Smooth muscle cell (in vitro differentiated cells): ENCODE measurements at regions not wholly inside any gene's neighbourhood (a gene's known extent, or its start where the extent isn't known, plus 50 kb on each side); places are given as distances from the start of the nearest gene placed in this dataset.

Experiments used
- DNase-seq: peaks from one replicate; lab custom pipeline; 2025; ENCODE audit not compliant: unreplicated experiment; lab: John Stamatoyannopoulos, UW
- H2AFZ ChIP-seq: fragments of 200-600 bp; sonication (generic); 2 replicates; pipeline ENCODE4 v1.6.0; 2016; ENCODE audit warnings: antibody characterized with exemption, low read depth, mild to moderate bottlenecking
- H3F3A ChIP-seq: fragments of 200-600 bp; sonication (generic); 2 replicates; pipeline ENCODE4 v1.6.0; 2017; ENCODE audit warnings: antibody characterized with exemption, low read depth
- H3K27ac ChIP-seq: fragments of 200-600 bp; sonication (generic); 2 replicates; pipeline ENCODE4 v1.5.1; 2016; ENCODE audit warnings: low read depth, mild to moderate bottlenecking
- H3K27me3 ChIP-seq: fragments of 200-600 bp; sonication (generic); 2 replicates; pipeline ENCODE4 v1.6.1; 2016; ENCODE audit warnings: low read depth, mild to moderate bottlenecking
- H3K36me3 ChIP-seq: fragments of 200-600 bp; sonication (generic); 2 replicates; pipeline ENCODE4 v1.5.1; 2016; ENCODE audit warnings: low read depth
- H3K4me1 ChIP-seq: fragments of 200-600 bp; sonication (generic); 2 replicates; pipeline ENCODE4 v1.5.1; 2016; ENCODE audit warnings: low read depth
- H3K4me2 ChIP-seq: fragments of 200-600 bp; sonication (generic); 2 replicates; pipeline ENCODE4 v1.6.0; 2016; ENCODE audit warnings: mild to moderate bottlenecking
- H3K4me3 ChIP-seq: fragments of 200-600 bp; sonication (generic); 2 replicates; pipeline ENCODE4 v1.5.1; 2016; ENCODE audit warnings: mild to moderate bottlenecking
- H3K79me2 ChIP-seq: fragments of 200-600 bp; sonication (generic); 2 replicates; pipeline ENCODE4 v1.6.0; 2016; ENCODE audit warnings: low read depth, mild to moderate bottlenecking
- H3K9ac ChIP-seq: fragments of 200-600 bp; sonication (generic); 2 replicates; pipeline ENCODE4 v1.6.0; 2016; ENCODE audit warnings: low read depth
- H3K9me3 ChIP-seq: fragments of 200-600 bp; sonication (generic); replicated peaks from 2 replicates; pipeline ENCODE4 v1.5.1; 2016; ENCODE audit warnings: low read depth
- H4K20me1 ChIP-seq: fragments of 200-600 bp; sonication (generic); 2 replicates; pipeline ENCODE4 v1.6.0; 2016; ENCODE audit warnings: low read depth
- WGBS: methylation state at CpG from one replicate; pipeline ENCODE4 v1.1.7; 2016; ENCODE audit warnings: low lambda C conversion rate; 5-methylcytosine and 5-hydroxymethylcytosine counted together
- TF ChIP-seq, protein P1 (sequence below): fragments of 200-600 bp; sonication (generic); IDR thresholded peaks from 2 replicates; pipeline ENCODE4 v1.5.1; 2017; ENCODE audit warnings: borderline replicate concordance, mild to moderate bottlenecking, antibody characterized with exemption; ENCODE audit not compliant: insufficient read depth, poor library complexity, severe bottlenecking

DNA sequence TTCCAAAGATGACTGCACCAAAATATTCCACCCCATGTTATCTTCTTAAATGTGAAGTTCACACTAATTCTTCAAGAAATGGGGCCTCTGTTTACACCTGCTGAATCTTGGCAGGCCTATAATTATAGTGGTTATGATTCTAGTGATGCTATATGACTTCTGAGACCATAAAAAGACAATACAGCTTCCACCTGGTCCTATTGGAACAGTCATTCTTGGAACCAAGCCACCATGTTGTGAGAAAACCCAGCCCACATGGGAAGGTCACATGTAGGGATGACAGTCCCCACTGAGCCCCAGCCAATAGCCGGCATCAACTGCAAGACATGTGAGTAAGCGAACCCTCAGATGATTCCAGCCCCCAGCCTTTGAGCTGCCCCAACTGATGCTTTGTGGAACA is 587.5 kb downstream of the MID1IP1 start:
- Histone ChIP-seq H3K9me3 (no peaks in the 10 kb centered on the region), H3K4me2 (no peak overlapping the region), H3K27ac (no peak overlapping the region), H3K27me3 (no peaks in the 10 kb centered on the region), H3F3A (no peaks in the 10 kb centered on the region), H3K79me2 (no peaks in the 10 kb centered on the region), H3K4me3 (no peak overlapping the region), H4K20me1 (no peaks in the 10 kb centered on the region), H3K36me3 (no peaks in the 10 kb centered on the region), H3K4me1 (no peaks in the 10 kb centered on the region), H3K9ac (no peak overlapping the region), H2AFZ (no peak overlapping the region)
- 92% methylated on average over 2 of the region's 2 CpGs for WGBS
- no peak for DNase-seq
- TF ChIP-seq, protein P1, sequence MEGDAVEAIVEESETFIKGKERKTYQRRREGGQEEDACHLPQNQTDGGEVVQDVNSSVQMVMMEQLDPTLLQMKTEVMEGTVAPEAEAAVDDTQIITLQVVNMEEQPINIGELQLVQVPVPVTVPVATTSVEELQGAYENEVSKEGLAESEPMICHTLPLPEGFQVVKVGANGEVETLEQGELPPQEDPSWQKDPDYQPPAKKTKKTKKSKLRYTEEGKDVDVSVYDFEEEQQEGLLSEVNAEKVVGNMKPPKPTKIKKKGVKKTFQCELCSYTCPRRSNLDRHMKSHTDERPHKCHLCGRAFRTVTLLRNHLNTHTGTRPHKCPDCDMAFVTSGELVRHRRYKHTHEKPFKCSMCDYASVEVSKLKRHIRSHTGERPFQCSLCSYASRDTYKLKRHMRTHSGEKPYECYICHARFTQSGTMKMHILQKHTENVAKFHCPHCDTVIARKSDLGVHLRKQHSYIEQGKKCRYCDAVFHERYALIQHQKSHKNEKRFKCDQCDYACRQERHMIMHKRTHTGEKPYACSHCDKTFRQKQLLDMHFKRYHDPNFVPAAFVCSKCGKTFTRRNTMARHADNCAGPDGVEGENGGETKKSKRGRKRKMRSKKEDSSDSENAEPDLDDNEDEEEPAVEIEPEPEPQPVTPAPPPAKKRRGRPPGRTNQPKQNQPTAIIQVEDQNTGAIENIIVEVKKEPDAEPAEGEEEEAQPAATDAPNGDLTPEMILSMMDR = no peak

DNA sequence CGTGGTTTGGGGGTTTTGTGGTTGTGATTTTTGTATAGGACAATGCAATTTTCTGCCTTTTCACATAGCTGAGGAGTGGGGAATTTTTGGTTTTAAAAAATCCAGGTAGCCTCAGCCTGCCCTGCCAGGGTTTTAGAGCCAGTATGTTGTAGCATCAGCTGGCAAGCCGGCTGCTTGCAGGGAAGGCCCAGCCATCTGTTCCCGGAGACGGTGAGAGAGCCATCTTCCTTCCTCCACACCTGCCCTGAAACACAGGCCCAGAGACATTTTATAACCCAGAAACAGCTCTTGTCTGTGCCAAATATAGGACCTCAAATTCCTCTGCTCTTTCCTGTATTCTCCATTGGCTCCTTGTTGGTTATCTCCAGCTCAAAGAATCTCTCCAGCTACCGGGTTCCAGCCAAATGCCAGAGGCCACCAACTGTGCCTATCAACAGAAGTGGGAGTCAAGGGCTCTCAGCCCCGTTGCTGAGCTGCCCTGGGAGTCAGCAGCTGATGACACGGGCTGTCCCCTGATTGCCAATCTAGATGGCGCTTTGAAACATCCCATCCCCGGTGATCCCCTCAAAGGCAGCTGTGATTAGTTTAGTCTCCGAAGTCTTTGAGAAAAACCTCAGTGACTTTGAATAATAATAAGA is 595.2 kb downstream of the MID1IP1 start:
- Histone ChIP-seq H2AFZ (no peak overlapping the region), H3K27ac (no peak overlapping the region), H3F3A (no peaks in the 10 kb centered on the region), H4K20me1 (no peaks in the 10 kb centered on the region), H3K4me3 (no peak overlapping the region), H3K79me2 (no peaks in the 10 kb centered on the region), H3K9me3 (no peaks in the 10 kb centered on the region), H3K36me3 (no peaks in the 10 kb centered on the region), H3K4me2 (no peak overlapping the region), H3K27me3 (no peaks in the 10 kb centered on the region), H3K4me1 (no peaks in the 10 kb centered on the region), H3K9ac (no peak overlapping the region)
- 77% methylated on average over 10 of the region's 10 CpGs for WGBS
- TF ChIP-seq, protein P1 = no peak
- no peak for DNase-seq

DNA sequence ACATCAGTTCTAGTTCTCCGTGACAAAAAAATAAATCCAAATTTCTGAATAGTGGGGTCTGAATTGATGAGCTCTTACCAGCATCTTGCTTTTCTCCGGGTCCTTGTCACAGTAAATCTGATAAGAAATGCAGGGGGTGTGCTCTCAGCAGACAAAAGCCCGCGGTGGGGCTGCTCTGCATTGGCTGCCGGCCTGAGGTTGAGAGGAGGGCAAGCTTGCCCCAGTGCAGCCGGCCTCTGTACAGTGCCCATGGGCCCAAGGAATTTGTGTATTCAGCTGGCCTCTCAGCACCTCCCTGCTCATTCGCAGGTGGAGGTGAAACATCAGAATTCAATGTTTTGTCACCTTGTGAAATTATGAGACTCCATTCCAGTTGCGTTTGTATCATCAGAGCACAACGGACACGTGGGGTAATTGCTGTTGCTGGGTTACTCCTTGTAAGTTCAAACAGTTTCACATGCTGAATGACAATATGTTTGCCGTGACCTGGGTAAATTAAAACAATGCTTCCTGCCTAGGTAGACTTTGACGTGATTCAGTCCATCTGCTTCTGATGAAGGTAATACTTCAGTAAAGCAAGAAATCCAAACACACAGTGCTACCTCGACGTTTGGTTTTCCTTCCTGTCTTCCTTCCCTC is 596.4 kb downstream of the MID1IP1 start:
- Histone ChIP-seq H3K79me2 (no peaks in the 10 kb centered on the region), H4K20me1 (no peaks in the 10 kb centered on the region), H2AFZ (no peak overlapping the region), H3K36me3 (no peaks in the 10 kb centered on the region), H3K4me2 (no peak overlapping the region), H3K4me1 (no peaks in the 10 kb centered on the region), H3K27me3 (no peaks in the 10 kb centered on the region), H3K27ac (no peak overlapping the region), H3F3A (no peaks in the 10 kb centered on the region), H3K9me3 (no peaks in the 10 kb centered on the region), H3K9ac (no peak overlapping the region), H3K4me3 (no peak overlapping the region)
- no peak for DNase-seq
- TF ChIP-seq, protein P1 = no peak
- 82% methylated on average over 14 of the region's 14 CpGs for WGBS
